ENCODE measurements at regions not wholly inside any gene's neighbourhood (a gene's known extent, or its start where the extent isn't known, plus 50 kb on each side); places are given as distances from the start of the nearest gene placed in this dataset.

- no peak overlapping the region for H3K27ac ChIP-seq (ENCODE audit: low read depth, low read length)
- DNase-seq (ENCODE audit: low read depth, low spot score), result no peak
- no peaks in the 10 kb centered on the region for H3K27me3 ChIP-seq (ENCODE audit: control insufficient read depth, insufficient read depth, low read length)
- ChIA-PET POLR2A (no interaction called here), CTCF (no interaction called here)
- TF ChIP-seq, protein P1, sequence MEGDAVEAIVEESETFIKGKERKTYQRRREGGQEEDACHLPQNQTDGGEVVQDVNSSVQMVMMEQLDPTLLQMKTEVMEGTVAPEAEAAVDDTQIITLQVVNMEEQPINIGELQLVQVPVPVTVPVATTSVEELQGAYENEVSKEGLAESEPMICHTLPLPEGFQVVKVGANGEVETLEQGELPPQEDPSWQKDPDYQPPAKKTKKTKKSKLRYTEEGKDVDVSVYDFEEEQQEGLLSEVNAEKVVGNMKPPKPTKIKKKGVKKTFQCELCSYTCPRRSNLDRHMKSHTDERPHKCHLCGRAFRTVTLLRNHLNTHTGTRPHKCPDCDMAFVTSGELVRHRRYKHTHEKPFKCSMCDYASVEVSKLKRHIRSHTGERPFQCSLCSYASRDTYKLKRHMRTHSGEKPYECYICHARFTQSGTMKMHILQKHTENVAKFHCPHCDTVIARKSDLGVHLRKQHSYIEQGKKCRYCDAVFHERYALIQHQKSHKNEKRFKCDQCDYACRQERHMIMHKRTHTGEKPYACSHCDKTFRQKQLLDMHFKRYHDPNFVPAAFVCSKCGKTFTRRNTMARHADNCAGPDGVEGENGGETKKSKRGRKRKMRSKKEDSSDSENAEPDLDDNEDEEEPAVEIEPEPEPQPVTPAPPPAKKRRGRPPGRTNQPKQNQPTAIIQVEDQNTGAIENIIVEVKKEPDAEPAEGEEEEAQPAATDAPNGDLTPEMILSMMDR (IDR thresholded peaks at IDR 0.05; ENCODE audit: low read depth, low read length), result no peak
- H3K9me3 ChIP-seq (ENCODE audit: control insufficient read depth, insufficient read depth, low read length), result no peaks in the 10 kb centered on the region
- no peak overlapping the region for H3K4me3 ChIP-seq (ENCODE audit: low read depth, low read length)
Measured at GRCh38 chr11:107249054-107249453, 208.6 kb downstream of the CWF19L2 start.

GRCh38 chr11:107247167-107247861 lies 210.3 kb downstream of the CWF19L2 start:
- POLR2A ChIA-PET, result no interaction called here
- CTCF ChIA-PET, result no interaction called here
- H3K27ac ChIP-seq (ENCODE audit: low read depth, low read length), result no peak overlapping the region
- DNase-seq (ENCODE audit: low read depth, low spot score), result no peak
- no peaks in the 10 kb centered on the region for H3K27me3 ChIP-seq (ENCODE audit: control insufficient read depth, insufficient read depth, low read length)
- no peaks in the 10 kb centered on the region for H3K9me3 ChIP-seq (ENCODE audit: control insufficient read depth, insufficient read depth, low read length)
- TF ChIP-seq, protein P1 (IDR thresholded peaks at IDR 0.05; ENCODE audit: low read depth, low read length), result no peak
- H3K4me3 ChIP-seq (ENCODE audit: low read depth, low read length), result no peak overlapping the region

GRCh38 chr11:107243929-107244328 lies 213.7 kb downstream of the CWF19L2 start:
- POLR2A ChIA-PET, result no interaction called here
- TF ChIP-seq, protein P1 (IDR thresholded peaks at IDR 0.05; ENCODE audit: low read depth, low read length), result no peak
- Histone ChIP-seq H3K27ac (ENCODE audit: low read depth, low read length) (no peak overlapping the region), H3K4me3 (ENCODE audit: low read depth, low read length) (no peak overlapping the region), H3K9me3 (ENCODE audit: control insufficient read depth, insufficient read depth, low read length) (no peaks in the 10 kb centered on the region), H3K27me3 (ENCODE audit: control insufficient read depth, insufficient read depth, low read length) (no peaks in the 10 kb centered on the region)
- CTCF ChIA-PET, result no interaction called here
- no peak for DNase-seq (ENCODE audit: low read depth, low spot score)

DNA sequence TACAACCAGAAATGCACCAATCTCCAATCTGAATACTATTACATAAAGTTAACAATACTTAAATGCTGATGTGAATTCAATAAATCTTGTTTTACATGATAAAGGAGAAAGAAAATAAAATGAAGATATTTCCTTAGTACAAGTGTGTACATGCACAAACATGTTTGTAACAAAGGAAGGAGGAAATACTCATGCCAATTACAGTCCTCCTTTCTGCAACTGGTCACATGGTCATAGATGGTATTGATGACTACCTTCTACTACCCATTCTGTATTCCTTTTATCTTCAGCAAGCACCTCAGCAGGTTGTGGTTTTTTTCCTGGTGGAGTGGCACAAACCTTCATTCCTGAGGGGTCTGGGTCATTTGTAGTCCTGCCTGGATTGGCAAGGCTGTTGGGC lies 214.2 kb upstream of the GUCY1A2 start:
- TF ChIP-seq, protein P1 (IDR thresholded peaks at IDR 0.05; ENCODE audit: low read depth, low read length), result no peak
- CTCF ChIA-PET, result no interaction called here
- Histone ChIP-seq H3K4me3 (ENCODE audit: low read depth, low read length) (no peak overlapping the region), H3K9me3 (ENCODE audit: control insufficient read depth, insufficient read depth, low read length) (no peaks in the 10 kb centered on the region), H3K27me3 (ENCODE audit: control insufficient read depth, insufficient read depth, low read length) (no peaks in the 10 kb centered on the region), H3K27ac (ENCODE audit: low read depth, low read length) (no peak overlapping the region)
- POLR2A ChIA-PET, result no interaction called here
- DNase-seq (ENCODE audit: low read depth, low spot score), result no peak

- DNase-seq (ENCODE audit: low read depth, low spot score), result no peak
- Histone ChIP-seq H3K9me3 (ENCODE audit: control insufficient read depth, insufficient read depth, low read length) (no peaks in the 10 kb centered on the region; the same call in 1 of the 2 replicates), H3K27ac (ENCODE audit: low read depth, low read length) (no peak overlapping the region), H3K4me3 (ENCODE audit: low read depth, low read length) (no peak overlapping the region), H3K27me3 (ENCODE audit: control insufficient read depth, insufficient read depth, low read length) (no peaks in the 10 kb centered on the region)
- ChIA-PET POLR2A (no interaction called here), CTCF (no interaction called here)
- TF ChIP-seq, protein P1 (IDR thresholded peaks at IDR 0.05; ENCODE audit: low read depth, low read length), result no peak
Measured at GRCh38 chr11:107224836-107225235, 206.6 kb upstream of the GUCY1A2 start.
